ENCODE measurements at regions not wholly inside any gene's neighbourhood (a gene's known extent, or its start where the extent isn't known, plus 50 kb on each side); places are given as distances from the start of the nearest gene placed in this dataset.

DNA sequence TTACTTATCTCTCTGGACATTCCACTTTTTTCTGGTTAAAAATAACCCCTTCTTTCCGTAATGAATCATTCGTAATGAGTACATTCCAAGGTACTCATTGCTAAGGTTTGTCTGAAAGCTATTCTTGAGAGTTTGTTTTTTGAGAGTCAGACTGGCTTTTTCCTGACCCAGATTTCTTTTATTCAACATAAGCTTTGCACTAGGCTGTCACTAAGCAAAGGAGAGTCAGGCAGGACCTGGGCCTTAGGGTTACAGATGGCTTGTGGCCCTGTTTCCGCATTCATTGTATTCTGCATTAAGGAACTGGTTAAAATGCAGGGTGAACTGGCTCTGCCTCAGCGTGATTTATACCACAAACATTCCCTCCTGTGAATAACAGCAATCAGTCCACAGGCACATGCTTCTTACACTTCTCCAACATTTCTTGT, 84.1 kb downstream of the POM121L12 start:
- TF ChIP-seq, protein P1, sequence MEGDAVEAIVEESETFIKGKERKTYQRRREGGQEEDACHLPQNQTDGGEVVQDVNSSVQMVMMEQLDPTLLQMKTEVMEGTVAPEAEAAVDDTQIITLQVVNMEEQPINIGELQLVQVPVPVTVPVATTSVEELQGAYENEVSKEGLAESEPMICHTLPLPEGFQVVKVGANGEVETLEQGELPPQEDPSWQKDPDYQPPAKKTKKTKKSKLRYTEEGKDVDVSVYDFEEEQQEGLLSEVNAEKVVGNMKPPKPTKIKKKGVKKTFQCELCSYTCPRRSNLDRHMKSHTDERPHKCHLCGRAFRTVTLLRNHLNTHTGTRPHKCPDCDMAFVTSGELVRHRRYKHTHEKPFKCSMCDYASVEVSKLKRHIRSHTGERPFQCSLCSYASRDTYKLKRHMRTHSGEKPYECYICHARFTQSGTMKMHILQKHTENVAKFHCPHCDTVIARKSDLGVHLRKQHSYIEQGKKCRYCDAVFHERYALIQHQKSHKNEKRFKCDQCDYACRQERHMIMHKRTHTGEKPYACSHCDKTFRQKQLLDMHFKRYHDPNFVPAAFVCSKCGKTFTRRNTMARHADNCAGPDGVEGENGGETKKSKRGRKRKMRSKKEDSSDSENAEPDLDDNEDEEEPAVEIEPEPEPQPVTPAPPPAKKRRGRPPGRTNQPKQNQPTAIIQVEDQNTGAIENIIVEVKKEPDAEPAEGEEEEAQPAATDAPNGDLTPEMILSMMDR (IDR thresholded peaks at IDR 0.05), result no peak
- no peak for TF ChIP-seq POLR2A (IDR thresholded peaks at IDR 0.05)
